ENCODE measurements at regions not wholly inside any gene's neighbourhood (a gene's known extent, or its start where the extent isn't known, plus 50 kb on each side); places are given as distances from the start of the nearest gene placed in this dataset.

- no peak for TF ChIP-seq CTCF (IDR thresholded peaks at IDR 0.05)
Measured at GRCh38 chr22:34567367-34567766, 498.6 kb upstream of the ISX start.

DNA sequence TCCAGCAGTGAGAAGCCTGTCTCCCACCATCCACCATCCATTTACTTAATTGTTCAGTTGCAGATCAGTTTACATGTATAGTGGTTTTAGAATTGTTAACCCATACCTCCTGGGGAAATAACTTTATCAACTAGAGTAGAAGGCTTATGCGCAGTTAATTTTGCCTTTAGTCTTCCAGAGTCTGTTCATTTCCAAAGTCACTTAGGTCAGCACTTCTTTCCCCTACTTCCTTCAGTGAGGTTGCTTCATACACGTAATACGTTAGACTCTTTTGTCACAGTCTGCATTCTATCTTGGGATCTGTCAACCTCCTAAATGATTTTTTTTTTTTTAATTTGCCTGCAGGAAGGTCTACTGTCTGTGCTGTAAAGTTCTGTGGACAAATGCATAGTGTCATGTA, 495.6 kb upstream of the ISX start:
- TF ChIP-seq CTCF (IDR thresholded peaks at IDR 0.05) = no peak

DNA sequence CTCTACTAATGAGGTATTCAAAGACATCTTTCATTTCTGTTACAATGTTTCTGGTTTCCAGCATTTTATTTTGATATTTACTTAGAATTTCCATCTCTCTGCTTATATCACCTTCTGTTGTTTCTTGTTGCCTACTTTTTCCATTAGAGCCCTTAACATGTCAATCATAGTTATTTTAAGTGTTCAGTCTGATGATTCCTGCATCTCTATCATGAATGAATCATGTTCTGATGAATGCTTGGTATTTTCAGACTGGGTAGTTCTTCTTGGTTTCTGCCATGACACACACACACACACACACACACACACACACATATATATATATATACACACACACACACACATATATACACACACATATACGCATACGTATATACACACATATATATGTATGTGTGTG, 486.4 kb upstream of the ISX start:
- TF ChIP-seq CTCF (IDR thresholded peaks at IDR 0.05) = no peak

GRCh38 chr22:34587357-34588356, 478.3 kb upstream of the ISX start:
- TF ChIP-seq CTCF (IDR thresholded peaks at IDR 0.05) = no peak

GRCh38 chr22:34588871-34589545, 476.9 kb upstream of the ISX start:
- TF ChIP-seq CTCF (IDR thresholded peaks at IDR 0.05) = no peak

GRCh38 chr22:34592123-34592740, 473.7 kb upstream of the ISX start:
- no peak for TF ChIP-seq CTCF (IDR thresholded peaks at IDR 0.05)

DNA sequence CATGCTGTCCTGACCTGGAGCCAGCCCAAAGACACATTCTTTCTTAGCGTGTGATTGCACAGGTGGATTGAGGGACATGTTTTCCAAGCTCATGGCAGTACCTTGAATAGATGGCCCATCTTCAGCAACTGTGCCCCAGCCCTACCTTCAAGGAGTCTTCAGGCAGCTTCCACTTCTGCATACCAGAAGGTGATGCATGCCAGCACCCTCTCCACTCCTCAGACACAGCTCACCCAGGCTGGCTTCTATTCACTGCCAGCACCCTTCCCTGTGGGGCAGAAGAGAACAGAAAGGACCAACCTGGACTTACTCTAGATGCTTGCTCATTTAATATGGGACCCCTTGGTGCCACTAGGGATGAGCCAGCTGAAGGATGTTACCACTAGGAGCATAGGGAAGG, 466.4 kb upstream of the ISX start:
- no peak for TF ChIP-seq CTCF (IDR thresholded peaks at IDR 0.05)

Measured in LNCAP (cell line).